RWPE2 (cell line): ENCODE measurements at regions not wholly inside any gene's neighbourhood (a gene's known extent, or its start where the extent isn't known, plus 50 kb on each side); places are given as distances from the start of the nearest gene placed in this dataset.

ENCODE experiments used
- ATAC-seq: fragments of 200-7000 bp; cut with Tn5 transposase; 3 replicates; pipeline ENCODE4 v1.9.1; 2021; ENCODE audit warnings: low read depth
- DNase-seq: peaks from one replicate; pipeline ENCODE4 v3.0.0-alpha.2; 2020; ENCODE audit warnings: low spot score
- H3K27ac ChIP-seq: fragments of 450-650 bp; 2 replicates; pipeline ENCODE4 v1.5.1; 2017; ENCODE audit warnings: mild to moderate bottlenecking; ENCODE audit not compliant: poor library complexity, severe bottlenecking
- H3K27me3 ChIP-seq: fragments of 250-450 bp; sonication (Bioruptor Pico); 2 replicates; pipeline ENCODE4 v1.5.1; 2021; ENCODE audit warnings: mild to moderate bottlenecking, moderate library complexity; ENCODE audit not compliant: insufficient read depth, poor library complexity, severe bottlenecking
- H3K36me3 ChIP-seq: fragments of 250-450 bp; sonication (Bioruptor Pico); 2 replicates; pipeline ENCODE4 v1.5.1; 2020; ENCODE audit warnings: low read depth, mild to moderate bottlenecking, moderate library complexity
- H3K4me1 ChIP-seq: fragments of 250-450 bp; sonication (Bioruptor Pico); 2 replicates; pipeline ENCODE4 v1.5.1; 2021; ENCODE audit warnings: mild to moderate bottlenecking, moderate library complexity; ENCODE audit not compliant: insufficient read depth, poor library complexity, severe bottlenecking
- H3K4me3 ChIP-seq: fragments of 250-450 bp; sonication (Bioruptor Pico); 2 replicates; pipeline ENCODE4 v1.5.1; 2021; ENCODE audit warnings: mild to moderate bottlenecking, moderate library complexity; ENCODE audit not compliant: severe bottlenecking
- H3K9me3 ChIP-seq: fragments of 250-450 bp; sonication (Bioruptor Pico); 2 replicates; pipeline ENCODE4 v1.5.1; 2021; ENCODE audit warnings: mild to moderate bottlenecking, moderate library complexity; ENCODE audit not compliant: severe bottlenecking
- TF ChIP-seq, protein P1 (sequence below): fragments of 450-650 bp; IDR thresholded peaks from one replicate; pipeline ENCODE4 v1.5.1; 2017; ENCODE audit warnings: mild to moderate bottlenecking, moderate library complexity; ENCODE audit not compliant: poor library complexity, severe bottlenecking

DNA sequence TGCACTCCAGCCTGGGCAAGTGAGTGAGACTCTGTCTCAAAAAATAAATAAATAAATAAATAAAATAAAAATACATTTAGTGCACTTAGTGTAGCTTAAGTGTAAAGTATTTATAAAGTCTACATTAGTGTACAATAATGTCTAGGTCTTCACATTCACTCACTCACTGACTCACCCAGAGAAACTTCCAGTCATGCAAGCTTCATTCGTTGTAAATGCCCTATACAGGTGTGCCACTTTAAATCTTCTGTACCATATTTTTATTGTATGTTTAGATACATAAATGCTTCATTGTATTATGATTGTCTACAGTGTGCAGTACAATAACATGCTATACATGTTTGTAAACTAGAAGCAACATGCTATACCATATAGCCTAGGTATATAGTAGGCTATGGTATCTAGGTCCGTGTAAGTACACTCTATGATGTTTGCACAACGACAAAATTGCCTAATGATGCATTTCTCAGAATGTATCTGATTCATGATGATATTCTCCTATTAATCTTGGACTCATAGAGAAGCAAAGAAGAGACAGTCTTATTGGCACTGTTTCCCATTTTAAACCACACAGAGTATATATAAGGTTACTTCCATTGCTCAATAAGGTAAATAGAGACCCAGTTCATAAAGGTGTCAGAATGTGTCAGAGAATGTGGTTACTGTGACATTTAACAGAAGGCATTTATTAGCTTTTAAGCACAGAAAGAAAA is 1314.9 kb downstream of the CDH11 start:
- DNase-seq, result no peak
- peak; percentile 61 for ATAC-seq
- Histone ChIP-seq H3K9me3 (peaks cover 2% of the 10 kb centered on the region), H3K27me3 (no peaks in the 10 kb centered on the region), H3K4me3 (no peak overlapping the region), H3K27ac (no peak overlapping the region), H3K4me1 (no peaks in the 10 kb centered on the region), H3K36me3 (no peaks in the 10 kb centered on the region)
- TF ChIP-seq, protein P1, sequence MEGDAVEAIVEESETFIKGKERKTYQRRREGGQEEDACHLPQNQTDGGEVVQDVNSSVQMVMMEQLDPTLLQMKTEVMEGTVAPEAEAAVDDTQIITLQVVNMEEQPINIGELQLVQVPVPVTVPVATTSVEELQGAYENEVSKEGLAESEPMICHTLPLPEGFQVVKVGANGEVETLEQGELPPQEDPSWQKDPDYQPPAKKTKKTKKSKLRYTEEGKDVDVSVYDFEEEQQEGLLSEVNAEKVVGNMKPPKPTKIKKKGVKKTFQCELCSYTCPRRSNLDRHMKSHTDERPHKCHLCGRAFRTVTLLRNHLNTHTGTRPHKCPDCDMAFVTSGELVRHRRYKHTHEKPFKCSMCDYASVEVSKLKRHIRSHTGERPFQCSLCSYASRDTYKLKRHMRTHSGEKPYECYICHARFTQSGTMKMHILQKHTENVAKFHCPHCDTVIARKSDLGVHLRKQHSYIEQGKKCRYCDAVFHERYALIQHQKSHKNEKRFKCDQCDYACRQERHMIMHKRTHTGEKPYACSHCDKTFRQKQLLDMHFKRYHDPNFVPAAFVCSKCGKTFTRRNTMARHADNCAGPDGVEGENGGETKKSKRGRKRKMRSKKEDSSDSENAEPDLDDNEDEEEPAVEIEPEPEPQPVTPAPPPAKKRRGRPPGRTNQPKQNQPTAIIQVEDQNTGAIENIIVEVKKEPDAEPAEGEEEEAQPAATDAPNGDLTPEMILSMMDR, result no peak

DNA sequence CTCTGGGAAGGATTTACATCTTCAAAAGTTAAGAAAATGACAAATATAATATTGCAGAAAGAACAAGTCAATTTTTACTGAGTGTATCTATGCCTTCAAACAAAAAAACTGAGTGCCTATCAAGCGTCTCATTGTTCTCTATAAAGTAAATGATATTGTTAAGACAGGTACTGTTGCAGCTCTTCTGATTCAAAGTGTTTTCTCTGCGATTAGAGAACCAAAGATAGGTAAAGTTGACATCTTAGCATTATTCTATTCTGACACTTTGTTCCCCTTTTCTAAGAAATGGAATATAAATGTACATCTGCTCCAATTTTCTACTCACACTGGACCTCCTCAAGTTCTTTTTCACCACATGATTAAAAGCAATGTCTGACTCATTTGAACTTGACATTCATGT is 1317.7 kb downstream of the CDH11 start:
- Histone ChIP-seq H3K36me3 (no peaks in the 10 kb centered on the region), H3K27ac (no peak overlapping the region), H3K4me3 (no peak overlapping the region), H3K27me3 (no peaks in the 10 kb centered on the region), H3K9me3 (peaks cover 2% of the 10 kb centered on the region), H3K4me1 (no peaks in the 10 kb centered on the region)
- ATAC-seq, result no peak
- TF ChIP-seq, protein P1, result no peak
- no peak for DNase-seq

DNA sequence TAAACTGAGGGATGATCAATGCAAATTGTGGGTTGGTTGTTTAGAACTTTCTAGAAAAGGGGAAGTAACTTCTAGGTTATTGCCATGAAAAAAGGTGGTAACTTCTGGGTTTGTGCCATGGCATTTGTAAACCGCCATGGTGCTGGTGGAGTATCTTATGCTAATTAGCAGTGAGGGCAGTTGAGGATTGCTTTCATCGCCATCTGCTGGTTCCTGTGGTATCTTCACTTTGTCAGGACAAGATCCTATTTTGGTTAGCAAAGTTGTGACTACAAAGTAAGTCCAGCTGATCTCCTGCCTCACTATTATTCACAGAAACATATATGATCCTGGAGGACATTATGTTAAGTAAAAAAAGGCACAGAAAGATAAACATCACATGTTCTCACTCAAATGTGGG is 1332.3 kb downstream of the CDH11 start:
- DNase-seq (no peak), ATAC-seq (no peak)
- Histone ChIP-seq H3K9me3 (peaks cover 13% of the 10 kb centered on the region), H3K4me1 (no peaks in the 10 kb centered on the region), H3K27me3 (no peaks in the 10 kb centered on the region), H3K4me3 (no peak overlapping the region), H3K27ac (no peak overlapping the region), H3K36me3 (no peaks in the 10 kb centered on the region)
- TF ChIP-seq, protein P1, result no peak

DNA sequence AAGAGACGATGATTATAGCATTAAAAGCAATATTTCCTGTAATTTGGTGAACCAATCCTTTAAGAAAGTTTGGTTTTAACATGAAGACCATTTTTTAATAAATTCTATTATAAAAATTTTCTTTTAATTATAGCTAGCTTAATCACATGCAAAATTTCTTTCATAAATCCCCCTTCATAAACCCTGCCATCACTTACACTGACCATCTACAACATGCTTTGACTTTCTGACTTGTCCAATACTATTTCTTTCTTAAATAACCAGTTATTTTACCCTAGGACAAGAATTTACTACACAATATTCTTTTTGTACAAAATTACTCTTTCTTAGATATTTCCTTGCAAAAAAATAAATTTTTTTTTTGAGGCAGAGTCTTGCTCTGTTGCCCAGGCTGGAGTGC is 1334.8 kb downstream of the CDH11 start:
- ATAC-seq (no peak), DNase-seq (no peak)
- no peak overlapping the region for H3K4me3 ChIP-seq
- H3K9me3 ChIP-seq, result peaks cover 13% of the 10 kb centered on the region
- no peaks in the 10 kb centered on the region for H3K36me3 ChIP-seq
- no peaks in the 10 kb centered on the region for H3K4me1 ChIP-seq
- TF ChIP-seq, protein P1, result no peak
- H3K27ac ChIP-seq, result no peak overlapping the region
- H3K27me3 ChIP-seq, result no peaks in the 10 kb centered on the region

DNA sequence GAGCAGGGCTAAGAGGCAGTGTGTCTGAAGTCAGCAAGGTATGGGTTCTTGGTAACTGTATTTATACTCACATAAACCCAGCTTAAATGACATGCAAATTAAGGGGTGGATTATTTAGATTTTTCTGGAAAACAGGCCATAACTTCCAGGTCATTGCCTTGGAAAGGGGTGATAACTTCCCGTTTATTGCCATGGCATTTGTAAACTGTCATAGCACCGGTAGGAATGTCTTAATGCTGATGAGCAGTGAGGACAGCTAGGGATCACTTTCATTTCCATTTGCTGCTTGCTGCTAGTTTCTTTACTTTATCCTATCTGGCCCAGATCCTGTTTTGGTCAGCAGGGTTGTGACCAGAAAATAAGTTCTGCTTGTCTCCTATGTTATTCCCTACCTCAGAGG is 1336.7 kb downstream of the CDH11 start:
- no peak for DNase-seq
- no peaks in the 10 kb centered on the region for H3K4me1 ChIP-seq
- ATAC-seq, result no peak
- no peak overlapping the region for H3K4me3 ChIP-seq
- H3K27me3 ChIP-seq, result no peaks in the 10 kb centered on the region
- TF ChIP-seq, protein P1, result no peak
- no peak overlapping the region for H3K27ac ChIP-seq
- no peaks in the 10 kb centered on the region for H3K36me3 ChIP-seq
- H3K9me3 ChIP-seq, result peaks cover 13% of the 10 kb centered on the region
